HEK293T (cell line): ENCODE measurements at regions not wholly inside any gene's neighbourhood (a gene's known extent, or its start where the extent isn't known, plus 50 kb on each side); places are given as distances from the start of the nearest gene placed in this dataset.

Experiments
- ARNT ChIP-seq: fragments of 450-650 bp; IDR thresholded peaks from 2 replicates; pipeline ENCODE4 v1.6.1; 2017; ENCODE audit warnings: mild to moderate bottlenecking
- CTBP1 ChIP-seq: fragments of 450-650 bp; IDR thresholded peaks from 2 replicates; pipeline ENCODE4 v1.6.1; 2016; ENCODE audit warnings: borderline replicate concordance
- ELF4 ChIP-seq: fragments of 450-650 bp; IDR thresholded peaks from 2 replicates; pipeline ENCODE4 v1.6.1; 2017; ENCODE audit warnings: antibody characterized with exemption
- FOXK2 ChIP-seq: fragments of 450-650 bp; IDR thresholded peaks from 2 replicates; pipeline ENCODE4 v1.6.1; 2016; ENCODE audit warnings: mild to moderate bottlenecking
- FOXM1 ChIP-seq: fragments of 450-650 bp; IDR thresholded peaks from 2 replicates; pipeline ENCODE4 v1.6.1; 2017; ENCODE audit warnings: mild to moderate bottlenecking, borderline replicate concordance
- HDGF ChIP-seq: fragments of 450-650 bp; IDR thresholded peaks from 2 replicates; pipeline ENCODE4 v1.6.1; 2017; ENCODE audit warnings: antibody characterized with exemption, borderline replicate concordance
- LEF1 ChIP-seq: fragments of 450-650 bp; IDR thresholded peaks from 2 replicates; pipeline ENCODE4 v1.6.1; 2017; ENCODE audit warnings: mild to moderate bottlenecking, borderline replicate concordance
- SP1 ChIP-seq: fragments of 450-650 bp; IDR thresholded peaks from 2 replicates; pipeline ENCODE4 v1.6.1; 2017
- SUZ12 ChIP-seq: fragments of 450-650 bp; IDR thresholded peaks from 2 replicates; pipeline ENCODE4 v1.6.1; 2016; ENCODE audit warnings: mild to moderate bottlenecking
- TARDBP ChIP-seq: fragments of 450-650 bp; IDR thresholded peaks from 2 replicates; pipeline ENCODE4 v1.6.1; 2016
- ZNF384 ChIP-seq: fragments of 450-650 bp; IDR thresholded peaks from 2 replicates; pipeline ENCODE4 v1.6.1; 2016
- TF ChIP-seq, protein P1 (sequence below): fragments of 450-650 bp; IDR thresholded peaks from 2 replicates; pipeline ENCODE4 v1.6.1; 2016

DNA sequence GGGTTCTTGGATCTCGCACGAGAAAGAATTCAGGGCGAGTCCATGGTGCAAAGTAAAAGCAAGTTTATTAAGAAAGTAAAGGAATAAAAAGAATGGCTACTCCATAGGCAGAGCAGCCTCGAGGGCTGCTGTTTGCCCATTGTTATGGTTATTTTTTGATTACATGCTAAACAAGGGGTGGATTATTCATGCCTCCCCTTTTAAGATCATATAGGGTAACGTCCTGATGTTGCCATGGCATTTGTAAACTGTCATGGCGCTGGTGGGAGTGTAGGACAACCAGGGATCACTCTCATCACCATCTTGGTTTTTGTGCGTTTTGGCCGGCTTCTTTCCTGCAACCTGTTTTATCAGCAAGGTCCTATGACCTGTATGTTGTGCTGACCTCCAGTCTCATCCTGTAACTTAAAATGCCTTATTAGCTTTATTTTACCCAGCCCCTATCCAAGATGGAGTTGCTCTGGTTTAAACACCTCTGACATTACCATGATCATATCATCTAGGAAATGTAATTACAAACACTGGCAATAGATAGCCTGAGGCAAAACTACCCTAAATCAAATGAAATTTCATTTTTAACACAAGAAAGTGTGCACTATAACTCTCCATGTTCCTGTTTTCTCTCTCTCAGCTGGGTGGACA, 94.3 kb upstream of the ATXN3L start:
- no peak for TF ChIP-seq SP1
- TF ChIP-seq, protein P1, sequence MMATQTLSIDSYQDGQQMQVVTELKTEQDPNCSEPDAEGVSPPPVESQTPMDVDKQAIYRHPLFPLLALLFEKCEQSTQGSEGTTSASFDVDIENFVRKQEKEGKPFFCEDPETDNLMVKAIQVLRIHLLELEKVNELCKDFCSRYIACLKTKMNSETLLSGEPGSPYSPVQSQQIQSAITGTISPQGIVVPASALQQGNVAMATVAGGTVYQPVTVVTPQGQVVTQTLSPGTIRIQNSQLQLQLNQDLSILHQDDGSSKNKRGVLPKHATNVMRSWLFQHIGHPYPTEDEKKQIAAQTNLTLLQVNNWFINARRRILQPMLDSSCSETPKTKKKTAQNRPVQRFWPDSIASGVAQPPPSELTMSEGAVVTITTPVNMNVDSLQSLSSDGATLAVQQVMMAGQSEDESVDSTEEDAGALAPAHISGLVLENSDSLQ = no peak
- TF ChIP-seq CTBP1 = no peak
- TF ChIP-seq ZNF384 = no peak
- no peak for TF ChIP-seq TARDBP
- TF ChIP-seq FOXK2 = no peak
- TF ChIP-seq SUZ12 = no peak
- no peak for TF ChIP-seq ARNT
- no peak for TF ChIP-seq LEF1
- no peak for TF ChIP-seq HDGF
- no peak for TF ChIP-seq FOXM1
- no peak for TF ChIP-seq ELF4
